Panc1 (cell line): ENCODE measurements at regions not wholly inside any gene's neighbourhood (a gene's known extent, or its start where the extent isn't known, plus 50 kb on each side); places are given as distances from the start of the nearest gene placed in this dataset.

ENCODE experiments used
- POLR2AphosphoS5 ChIP-seq: IDR thresholded peaks from 2 replicates; pipeline ENCODE4 v1.6.1; 2012; ENCODE audit warnings: mild to moderate bottlenecking, low read depth, low read length, moderate library complexity
- SIN3A ChIP-seq: IDR thresholded peaks from 2 replicates; pipeline ENCODE4 v1.6.1; 2012; ENCODE audit warnings: low read depth, mild to moderate bottlenecking, low read length, moderate library complexity, borderline replicate concordance; ENCODE audit not compliant: insufficient read depth
- TF ChIP-seq, protein P1 (sequence below): fragments of 450-650 bp; IDR thresholded peaks from 2 replicates; pipeline ENCODE4 v1.5.1; 2017; ENCODE audit warnings: mild to moderate bottlenecking

GRCh38 chr5:147017191-147017590, 138.6 kb upstream of the PPP2R2B start:
- TF ChIP-seq, protein P1, sequence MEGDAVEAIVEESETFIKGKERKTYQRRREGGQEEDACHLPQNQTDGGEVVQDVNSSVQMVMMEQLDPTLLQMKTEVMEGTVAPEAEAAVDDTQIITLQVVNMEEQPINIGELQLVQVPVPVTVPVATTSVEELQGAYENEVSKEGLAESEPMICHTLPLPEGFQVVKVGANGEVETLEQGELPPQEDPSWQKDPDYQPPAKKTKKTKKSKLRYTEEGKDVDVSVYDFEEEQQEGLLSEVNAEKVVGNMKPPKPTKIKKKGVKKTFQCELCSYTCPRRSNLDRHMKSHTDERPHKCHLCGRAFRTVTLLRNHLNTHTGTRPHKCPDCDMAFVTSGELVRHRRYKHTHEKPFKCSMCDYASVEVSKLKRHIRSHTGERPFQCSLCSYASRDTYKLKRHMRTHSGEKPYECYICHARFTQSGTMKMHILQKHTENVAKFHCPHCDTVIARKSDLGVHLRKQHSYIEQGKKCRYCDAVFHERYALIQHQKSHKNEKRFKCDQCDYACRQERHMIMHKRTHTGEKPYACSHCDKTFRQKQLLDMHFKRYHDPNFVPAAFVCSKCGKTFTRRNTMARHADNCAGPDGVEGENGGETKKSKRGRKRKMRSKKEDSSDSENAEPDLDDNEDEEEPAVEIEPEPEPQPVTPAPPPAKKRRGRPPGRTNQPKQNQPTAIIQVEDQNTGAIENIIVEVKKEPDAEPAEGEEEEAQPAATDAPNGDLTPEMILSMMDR, result no peak
- no peak for TF ChIP-seq POLR2AphosphoS5
- TF ChIP-seq SIN3A, result no peak
